GM23338 (cell line): ENCODE measurements at regions not wholly inside any gene's neighbourhood (a gene's known extent, or its start where the extent isn't known, plus 50 kb on each side); places are given as distances from the start of the nearest gene placed in this dataset.
A peak's percentile ranks its signal among the peaks of the same experiment; 100 is the strongest.

Experiments
- ATAC-seq: fragments of 200-7000 bp; cut with Tn5 transposase; 3 replicates; pipeline ENCODE4 v1.9.1; 2020
- DNase-seq: peaks from one replicate; pipeline ENCODE4 v3.0.0-alpha.2; 2015; ENCODE audit warnings: low spot score
- H2AFZ ChIP-seq: fragments of 200-600 bp; sonication (generic); 2 replicates; pipeline ENCODE4 v1.8.0; 2016; ENCODE audit warnings: antibody characterized with exemption, mild to moderate bottlenecking, moderate library complexity
- H3F3A ChIP-seq: fragments of 200-600 bp; sonication (generic); replicated peaks from 2 replicates; pipeline ENCODE4 v1.8.0; 2017; ENCODE audit warnings: antibody characterized with exemption, mixed run types, low read depth
- H3K27ac ChIP-seq: fragments of 200-600 bp; sonication (generic); 2 replicates; pipeline ENCODE4 v1.6.1; 2016; ENCODE audit warnings: low read depth
- H3K27me3 ChIP-seq: fragments of 200-600 bp; sonication (generic); 2 replicates; pipeline ENCODE4 v1.8.0; 2016; ENCODE audit warnings: mild to moderate bottlenecking, mixed run types, moderate library complexity; ENCODE audit not compliant: insufficient read depth
- H3K36me3 ChIP-seq: fragments of 200-600 bp; sonication (generic); 2 replicates; pipeline ENCODE4 v1.8.0; 2016; ENCODE audit warnings: mild to moderate bottlenecking; ENCODE audit not compliant: insufficient read depth
- H3K4me1 ChIP-seq: fragments of 200-600 bp; sonication (generic); 2 replicates; pipeline ENCODE4 v1.8.0; 2016; ENCODE audit warnings: mild to moderate bottlenecking, moderate library complexity; ENCODE audit not compliant: insufficient read depth
- H3K4me2 ChIP-seq: fragments of 200-600 bp; sonication (generic); 2 replicates; pipeline ENCODE4 v1.7.1; 2017; ENCODE audit warnings: mixed run types
- H3K4me3 ChIP-seq: fragments of 200-600 bp; sonication (generic); 2 replicates; pipeline ENCODE4 v1.6.1; 2016; ENCODE audit warnings: mixed run types
- H3K79me2 ChIP-seq: fragments of 200-600 bp; sonication (generic); replicated peaks from 2 replicates; pipeline ENCODE4 v1.8.0; 2017; ENCODE audit warnings: mild to moderate bottlenecking; ENCODE audit not compliant: insufficient read depth
- H3K9me2 ChIP-seq: fragments of 200-600 bp; sonication (generic); 2 replicates; pipeline ENCODE4 v1.8.0; 2017; ENCODE audit not compliant: insufficient read depth
- H4K20me1 ChIP-seq: fragments of 200-600 bp; sonication (generic); replicated peaks from 2 replicates; pipeline ENCODE4 v1.8.0; 2017; ENCODE audit warnings: mild to moderate bottlenecking; ENCODE audit not compliant: insufficient read depth
- H3K27ac Mint-ChIP-seq: 2 replicates; pipeline ENCODE4 v1.8.0; 2020; ENCODE audit warnings: inconsistent platforms, mild to moderate bottlenecking, moderate library complexity, mixed read lengths
- H3K27me3 Mint-ChIP-seq: 3 replicates; pipeline ENCODE4 v1.8.0; 2022; ENCODE audit warnings: low read depth, mild to moderate bottlenecking, moderate library complexity, mixed read lengths, inconsistent platforms; ENCODE audit not compliant: insufficient read depth, poor library complexity
- H3K36me3 Mint-ChIP-seq: 3 replicates; pipeline ENCODE4 v1.8.0; 2021; ENCODE audit warnings: low read depth, mild to moderate bottlenecking, inconsistent platforms, moderate library complexity, mixed read lengths
- H3K4me1 Mint-ChIP-seq: 3 replicates; pipeline ENCODE4 v1.8.0; 2020; ENCODE audit warnings: mild to moderate bottlenecking, inconsistent platforms, mixed read lengths
- H3K4me3 Mint-ChIP-seq: 3 replicates; pipeline ENCODE4 v1.8.0; 2021; ENCODE audit warnings: moderate library complexity, mild to moderate bottlenecking, inconsistent platforms, mixed read lengths
- H3K9me3 Mint-ChIP-seq: 3 replicates; pipeline ENCODE4 v1.8.0; 2020; ENCODE audit warnings: moderate library complexity, mild to moderate bottlenecking, inconsistent platforms, mixed read lengths
- CREB1 ChIP-seq: fragments of 250-450 bp; sonication (Bioruptor Pico); IDR thresholded peaks from 2 replicates; pipeline ENCODE4 v1.5.0; 2020; ENCODE audit warnings: low read depth, mild to moderate bottlenecking, moderate library complexity
- CTCF ChIP-seq, 2 experiments: fragments of 200-600 bp in 1 of 2; sonication (generic) in 1 of 2; conservative IDR thresholded peaks; 2 replicates each; pipeline versions ENCODE4 v1.5.1 to v1.6.1; 2016 to 2017; ENCODE audit warnings: antibody characterized with exemption in 2 of 2, low read depth in 2 of 2, mild to moderate bottlenecking in 2 of 2, moderate library complexity in 1 of 2
- ETS1 ChIP-seq: IDR thresholded peaks from 2 replicates; pipeline ENCODE4 v1.6.1; 2016; ENCODE audit warnings: antibody characterized with exemption
- EZH2 ChIP-seq: fragments of 200-600 bp; sonication (generic); IDR thresholded peaks from one replicate; pipeline ENCODE4 v1.8.0; 2017; ENCODE audit warnings: antibody characterized with exemption, mild to moderate bottlenecking, low read depth; ENCODE audit not compliant: unreplicated experiment
- EZH2phosphoT487 ChIP-seq: fragments of 200-600 bp; sonication (generic); IDR thresholded peaks from one replicate; pipeline ENCODE4 v1.8.1; 2018; ENCODE audit warnings: antibody characterized with exemption; ENCODE audit not compliant: unreplicated experiment
- JUNB ChIP-seq: IDR thresholded peaks from one replicate; pipeline ENCODE4 v1.6.1; 2016; ENCODE audit warnings: antibody characterized with exemption; ENCODE audit not compliant: unreplicated experiment
- POLR2AphosphoS5 ChIP-seq: IDR thresholded peaks from 2 replicates; pipeline ENCODE4 v1.6.1; 2016; ENCODE audit warnings: antibody characterized with exemption, low read depth
- REST ChIP-seq: IDR thresholded peaks from one replicate; pipeline ENCODE4 v1.6.1; 2018; ENCODE audit warnings: antibody characterized with exemption; ENCODE audit not compliant: unreplicated experiment
- STAT1 ChIP-seq: IDR thresholded peaks from one replicate; pipeline ENCODE4 v1.6.1; 2016; ENCODE audit warnings: antibody characterized with exemption; ENCODE audit not compliant: unreplicated experiment
- ZNF114 ChIP-seq: fragments of 250-450 bp; sonication (Bioruptor Pico); IDR thresholded peaks from 2 replicates; pipeline ENCODE4 v1.5.0; 2020; ENCODE audit warnings: mild to moderate bottlenecking, moderate library complexity
- ZNF462 ChIP-seq: fragments of 250-450 bp; sonication (Bioruptor Pico); IDR thresholded peaks from 2 replicates; pipeline ENCODE4 v1.5.0; 2020; ENCODE audit warnings: mild to moderate bottlenecking, moderate library complexity

DNA sequence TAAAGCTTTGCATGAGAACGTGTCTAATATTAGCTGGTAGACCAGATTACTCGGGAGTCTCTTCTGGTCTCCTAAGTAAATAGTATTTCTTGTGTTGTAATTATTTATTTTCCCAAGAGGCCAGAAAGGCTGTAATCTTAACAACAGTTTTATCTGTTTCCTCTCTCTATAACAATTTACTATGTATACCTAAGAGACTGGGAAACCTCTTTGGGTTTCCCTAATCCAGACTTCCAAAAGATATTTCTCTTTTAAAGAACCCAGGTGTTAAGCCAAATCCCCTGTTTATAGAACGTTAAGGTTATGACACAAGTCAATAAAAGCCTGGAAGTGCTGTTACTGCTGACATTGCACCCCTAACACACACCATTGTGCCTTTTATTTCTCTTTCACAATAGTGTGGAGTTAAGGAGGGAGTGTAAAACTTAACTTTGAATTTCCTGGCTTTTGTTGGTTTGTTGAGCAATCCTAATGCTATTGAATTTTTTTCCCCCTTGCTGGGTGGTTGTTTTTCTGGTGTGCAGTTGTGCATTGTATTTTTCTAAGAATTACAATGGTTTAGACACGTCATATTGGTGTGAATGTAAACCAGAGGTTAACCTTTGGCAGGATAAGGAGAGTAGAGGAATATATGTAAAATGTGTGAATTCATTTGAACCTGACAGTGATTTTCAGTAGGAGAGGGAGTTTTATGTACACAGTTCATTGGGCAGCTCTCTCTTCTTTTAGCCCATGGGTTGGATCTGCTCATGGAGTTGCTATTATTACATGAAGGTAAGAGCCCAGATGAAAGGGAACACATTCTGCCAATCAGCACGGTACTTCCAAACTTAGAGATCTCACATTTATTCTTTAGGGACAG lies 192.8 kb downstream of the MTX2 start:
- H3K36me3 Mint-ChIP-seq = no peaks in the 10 kb centered on the region
- no peaks in the 10 kb centered on the region for H3K9me3 Mint-ChIP-seq
- H3K79me2 ChIP-seq = no peaks in the 10 kb centered on the region
- no peaks in the 10 kb centered on the region for H3K27me3 ChIP-seq
- no peak overlapping the region for H3K4me3 ChIP-seq
- H3K36me3 ChIP-seq = no peaks in the 10 kb centered on the region
- H2AFZ ChIP-seq = peak overlapping the region; percentile 6; the same call in 1 of the 2 replicates
- DNase-seq (no peak), ATAC-seq (no peak)
- no peak overlapping the region for H3K4me3 Mint-ChIP-seq
- no peaks in the 10 kb centered on the region for H3K9me2 ChIP-seq
- H3K27ac Mint-ChIP-seq = no peak overlapping the region
- no peaks in the 10 kb centered on the region for H3F3A ChIP-seq
- peak overlapping the region; percentile 52; the same call in 1 of the 2 replicates for H3K4me2 ChIP-seq
- no peak overlapping the region for H3K27ac ChIP-seq
- H3K27me3 Mint-ChIP-seq = peaks cover 3% of the 10 kb centered on the region
- peaks cover 14% of the 10 kb centered on the region for H3K4me1 Mint-ChIP-seq
- TF ChIP-seq ETS1 = no peak
- no peak for TF ChIP-seq ZNF462
- TF ChIP-seq REST = no peak
- no peak for TF ChIP-seq ZNF114 (CRISPR knock-in tag)
- no peak for TF ChIP-seq JUNB
- no peak for TF ChIP-seq POLR2AphosphoS5
- no peak for TF ChIP-seq STAT1
- no peak for TF ChIP-seq CREB1 (CRISPR knock-in tag)
- TF ChIP-seq EZH2 = no peak
- TF ChIP-seq EZH2phosphoT487 = no peak
- no peak for TF ChIP-seq CTCF (conservative IDR thresholded peaks at IDR 0.05; ENCODE audit: low read depth in 2 of 2)
- H4K20me1 ChIP-seq = no peaks in the 10 kb centered on the region
- H3K4me1 ChIP-seq = peaks cover 15% of the 10 kb centered on the region
